GM21447 (cell line): ENCODE measurements at regions not wholly inside any gene's neighbourhood (a gene's known extent, or its start where the extent isn't known, plus 50 kb on each side); places are given as distances from the start of the nearest gene placed in this dataset.

Experiments
- ATAC-seq: cut with Tn5 transposase; IDR thresholded peaks from one replicate; pipeline ENCODE4 v1.9.1; 2021; ENCODE audit not compliant: unreplicated experiment

GRCh38 chr22:47598864-47599263, 836.4 kb downstream of the TBC1D22A start:
- no peak for ATAC-seq

- no peak for ATAC-seq
Measured at GRCh38 chr22:47597041-47597440, 834.6 kb downstream of the TBC1D22A start.

- ATAC-seq: no peak
Measured at GRCh38 chr22:47596176-47596690, 833.8 kb downstream of the TBC1D22A start.

DNA sequence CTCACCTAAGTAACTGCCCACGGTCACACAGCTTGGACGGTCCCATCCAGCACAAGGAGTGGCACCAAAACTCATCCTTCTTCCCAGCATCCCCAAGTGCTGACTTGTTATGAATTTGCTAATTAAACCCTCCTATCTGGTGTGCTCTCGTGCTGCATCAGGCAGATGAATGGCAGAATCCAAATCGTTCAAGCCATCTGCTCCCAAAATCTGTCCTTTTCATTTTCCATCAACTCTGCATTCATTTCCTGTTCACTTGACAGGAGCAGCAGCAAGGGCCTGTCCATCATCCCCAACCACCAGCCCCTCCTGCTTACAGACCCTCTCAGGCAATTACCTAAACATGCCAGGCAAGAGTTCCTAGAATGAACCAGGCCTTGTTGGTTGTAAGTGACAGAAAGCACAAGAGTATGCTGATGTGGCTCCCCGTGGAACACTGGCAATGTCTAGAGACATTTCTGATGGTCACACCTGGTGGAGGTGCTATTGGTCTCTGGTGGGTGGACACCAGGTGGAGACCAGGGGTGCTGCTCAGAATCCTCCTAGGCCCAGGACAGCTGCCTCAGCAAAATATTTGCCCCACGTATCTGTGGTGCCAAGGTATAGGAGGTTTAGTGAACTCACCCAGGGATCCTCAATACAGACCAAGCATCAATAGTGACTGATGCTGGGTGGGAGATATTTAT, 832.5 kb downstream of the TBC1D22A start:
- ATAC-seq: no peak

GRCh38 chr22:47593911-47594311, 831.5 kb downstream of the TBC1D22A start:
- no peak for ATAC-seq

DNA sequence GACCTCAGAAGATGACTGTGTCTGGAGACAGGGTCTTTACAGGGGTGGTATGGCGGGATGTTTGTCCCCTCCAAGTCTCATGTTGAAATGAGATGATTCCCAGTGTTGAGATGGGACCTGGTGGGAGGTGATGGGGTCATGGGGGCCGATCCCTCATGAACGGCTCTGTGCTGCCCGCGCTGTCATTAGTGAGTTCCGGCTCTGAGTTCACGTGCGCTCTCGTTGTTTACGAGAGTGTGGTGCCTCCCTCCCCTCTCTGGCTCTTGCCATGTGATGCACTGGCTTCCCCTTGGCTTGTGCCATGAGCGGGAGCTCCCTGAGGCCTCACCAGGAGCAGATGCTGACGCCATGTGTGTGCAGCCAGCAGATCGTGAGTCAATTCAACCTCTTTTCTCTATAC, 830.8 kb downstream of the TBC1D22A start:
- ATAC-seq: no peak

DNA sequence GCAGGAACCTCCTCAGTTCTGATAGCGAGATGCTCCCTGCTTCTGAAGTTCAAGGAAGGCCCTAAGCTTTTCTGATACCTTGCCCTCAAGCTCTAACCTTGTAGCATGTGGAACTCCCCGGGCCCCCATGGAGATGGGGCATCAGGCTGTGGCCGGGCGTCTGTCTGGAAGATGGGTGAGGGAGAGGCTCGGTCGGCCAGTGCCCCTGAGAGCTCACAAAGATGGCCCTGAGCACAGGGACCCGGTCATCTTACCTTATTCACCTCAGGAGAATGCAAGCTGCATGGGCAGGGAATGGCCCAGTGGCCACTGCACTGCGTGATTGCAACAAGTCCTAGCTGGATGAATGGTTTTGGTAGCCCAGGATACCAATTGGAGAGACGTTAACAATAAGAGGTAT, 830.3 kb downstream of the TBC1D22A start:
- no peak for ATAC-seq

- no peak for ATAC-seq
Measured at GRCh38 chr22:47591709-47592108, 829.3 kb downstream of the TBC1D22A start.

DNA sequence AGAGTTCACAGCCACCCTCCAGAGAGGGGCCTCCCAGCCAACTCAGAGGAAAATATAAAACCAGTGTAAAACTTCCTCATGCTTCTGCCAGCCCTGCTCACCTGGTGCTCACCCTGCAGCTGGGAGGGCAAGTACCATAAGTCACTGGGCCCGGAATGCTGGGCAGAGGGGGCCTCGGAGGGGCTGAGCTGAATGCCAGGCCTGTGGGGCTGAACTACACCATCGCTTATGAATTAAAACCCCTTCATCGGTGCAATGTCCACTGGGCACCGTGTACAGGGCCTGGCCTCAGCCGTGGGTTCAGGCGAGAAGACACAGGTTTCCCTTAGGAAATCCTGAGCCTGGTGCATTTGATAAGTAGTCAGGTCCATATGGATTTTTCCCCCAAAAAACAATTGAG, 828.6 kb downstream of the TBC1D22A start:
- ATAC-seq: no peak

- no peak for ATAC-seq
Measured at GRCh38 chr22:47589271-47590250, 827.1 kb downstream of the TBC1D22A start.

DNA sequence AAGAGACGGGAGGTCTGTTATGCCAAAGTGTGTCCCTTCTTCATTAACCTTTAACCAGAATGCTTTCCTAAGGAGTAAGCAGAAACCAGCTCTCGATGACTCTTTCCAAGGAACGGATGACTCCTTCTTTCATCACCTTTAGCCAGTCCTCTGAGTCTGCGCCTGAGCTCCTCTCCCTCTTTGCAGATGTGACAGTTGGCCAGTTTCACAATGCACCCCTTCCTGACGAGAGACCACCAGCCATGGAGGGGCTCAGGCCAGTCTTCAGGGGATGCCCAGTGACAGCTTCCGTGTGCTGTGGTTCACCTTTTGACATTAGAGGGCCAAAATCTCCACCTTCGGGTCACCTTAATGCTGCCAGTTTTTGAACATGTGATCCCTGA, 826.1 kb downstream of the TBC1D22A start:
- no peak for ATAC-seq

DNA sequence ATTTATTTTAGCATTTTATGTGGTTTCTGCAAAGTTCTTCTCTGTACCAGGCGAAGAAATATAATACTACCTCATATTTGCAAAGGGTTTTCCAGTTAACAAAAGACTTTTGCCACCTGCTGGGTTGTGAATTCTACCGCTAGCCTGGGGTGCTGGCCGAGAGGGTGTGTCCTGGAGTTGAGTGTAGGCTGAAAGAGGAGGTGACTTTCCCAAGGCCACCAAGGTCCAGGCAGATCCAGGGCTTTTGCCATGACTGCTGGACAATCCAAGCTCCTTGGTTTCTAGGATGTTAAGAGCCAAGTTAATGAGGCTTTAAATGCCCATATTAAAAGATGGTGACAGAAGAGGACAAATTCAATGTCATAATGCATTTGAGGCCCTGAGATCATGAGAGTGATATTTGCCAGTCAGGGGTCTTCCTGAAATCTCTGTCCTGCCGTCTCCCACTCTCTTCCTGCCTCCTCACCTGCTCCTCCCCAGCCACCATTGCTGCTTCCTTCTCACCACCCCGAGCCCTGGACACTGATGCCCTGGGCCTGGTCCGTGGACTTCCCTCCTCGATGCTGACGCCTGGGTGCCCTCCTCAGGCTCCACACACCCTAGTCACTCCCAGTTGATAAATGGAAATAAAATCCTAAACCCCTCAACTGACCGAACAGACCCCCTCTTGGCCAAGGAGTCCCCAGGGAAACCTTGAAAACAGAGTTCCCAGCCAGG, 825.6 kb downstream of the TBC1D22A start:
- ATAC-seq: no peak

- ATAC-seq: no peak
Measured at GRCh38 chr22:47587361-47587760, 824.9 kb downstream of the TBC1D22A start.

DNA sequence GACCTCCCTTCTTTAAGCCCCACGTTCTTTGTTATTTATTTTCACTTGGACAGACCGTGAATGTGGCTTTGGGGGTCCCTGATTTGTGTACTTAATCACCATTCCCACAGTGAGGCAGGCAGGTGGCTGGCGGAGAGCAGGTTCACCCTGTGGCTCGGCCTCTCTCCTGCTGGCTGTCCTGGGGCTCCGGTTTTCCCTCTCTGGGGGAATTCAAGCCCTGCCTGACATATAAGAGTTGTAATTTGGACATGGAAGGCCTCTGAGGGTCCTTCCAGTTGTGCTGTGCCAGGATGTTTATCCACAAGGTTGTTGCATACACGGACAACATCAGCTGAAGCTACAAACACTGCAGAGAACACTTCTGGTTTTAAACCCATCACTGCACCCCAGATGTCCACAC, 824.5 kb downstream of the TBC1D22A start:
- no peak for ATAC-seq

GRCh38 chr22:47586038-47586437, 823.6 kb downstream of the TBC1D22A start:
- ATAC-seq: no peak

GRCh38 chr22:47583959-47584562, 821.6 kb downstream of the TBC1D22A start:
- no peak for ATAC-seq

DNA sequence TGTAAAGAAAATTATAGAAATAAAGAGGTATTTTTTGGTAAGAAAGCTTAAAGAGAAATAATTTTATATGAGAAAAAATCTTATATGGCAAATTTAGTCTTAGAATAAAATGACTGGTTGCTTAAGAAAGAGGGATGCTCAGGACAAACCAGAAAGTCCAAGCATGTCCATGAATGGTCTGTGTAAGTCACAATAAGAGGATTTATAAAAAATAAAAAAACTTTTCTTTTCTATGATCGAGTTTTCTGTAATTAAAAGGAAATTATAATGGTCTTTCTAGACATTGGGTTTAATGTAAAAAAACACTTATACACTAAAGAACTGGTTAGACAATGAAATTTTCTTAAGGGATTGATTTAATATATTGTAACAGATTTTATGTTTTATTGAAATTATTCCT, 819.6 kb downstream of the TBC1D22A start:
- ATAC-seq: no peak

DNA sequence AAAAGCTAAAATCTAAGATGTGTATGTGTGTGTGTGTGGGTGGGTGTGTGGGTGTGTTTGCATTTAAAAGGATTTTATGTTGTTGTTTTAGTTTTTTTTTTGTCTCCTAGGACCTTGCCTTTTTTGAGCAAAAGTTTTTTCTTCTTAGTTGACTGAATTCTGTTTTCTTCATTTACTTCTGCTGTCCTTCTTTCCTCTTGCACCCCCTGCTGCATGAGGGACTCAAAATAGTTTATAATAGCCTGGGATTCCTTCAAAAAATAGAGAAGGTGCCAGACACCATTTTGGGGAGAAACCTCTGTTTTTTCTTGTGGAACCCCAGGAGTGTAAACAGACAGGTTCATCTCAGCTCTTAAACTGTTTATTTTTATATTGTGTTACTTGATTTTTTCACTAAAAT, 817.7 kb downstream of the TBC1D22A start:
- ATAC-seq: no peak

DNA sequence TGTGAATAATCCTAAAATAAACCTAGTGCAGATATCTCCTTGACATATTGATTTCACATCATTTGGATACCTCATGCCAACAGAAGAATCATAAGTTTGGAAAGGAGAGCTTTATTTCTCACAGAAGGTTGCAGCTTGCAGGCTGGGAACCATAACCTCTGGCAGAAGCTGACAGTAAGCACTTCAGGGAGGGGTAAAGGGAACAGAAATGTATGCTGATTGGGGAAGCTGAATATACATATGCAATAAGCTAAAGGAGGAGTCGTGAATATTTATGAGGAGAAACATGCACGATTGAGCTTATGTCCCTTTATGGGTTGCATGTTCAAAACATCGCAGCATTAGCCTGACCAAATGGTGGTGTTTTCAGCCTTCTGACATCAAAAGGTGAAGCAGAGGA, 814.5 kb downstream of the TBC1D22A start:
- no peak for ATAC-seq

DNA sequence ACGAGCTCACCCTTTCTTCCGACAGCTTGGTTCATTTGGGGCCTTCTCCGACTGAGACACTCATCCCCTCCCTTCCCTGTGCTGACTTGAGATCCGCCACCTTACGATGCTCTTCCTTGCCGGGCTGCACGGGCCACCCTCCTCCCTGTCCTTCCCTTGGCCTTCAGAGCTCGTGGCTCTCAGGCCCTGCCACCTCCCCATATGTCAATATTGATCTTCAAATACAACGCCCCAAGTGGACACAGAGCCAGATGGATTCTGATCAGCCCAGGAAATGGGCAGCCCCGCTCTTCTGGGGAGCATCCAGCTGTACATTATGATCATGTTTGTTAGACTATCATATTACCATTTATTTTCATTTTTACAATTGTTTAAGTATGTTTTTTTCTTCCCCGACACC, 812.8 kb downstream of the TBC1D22A start:
- no peak for ATAC-seq

DNA sequence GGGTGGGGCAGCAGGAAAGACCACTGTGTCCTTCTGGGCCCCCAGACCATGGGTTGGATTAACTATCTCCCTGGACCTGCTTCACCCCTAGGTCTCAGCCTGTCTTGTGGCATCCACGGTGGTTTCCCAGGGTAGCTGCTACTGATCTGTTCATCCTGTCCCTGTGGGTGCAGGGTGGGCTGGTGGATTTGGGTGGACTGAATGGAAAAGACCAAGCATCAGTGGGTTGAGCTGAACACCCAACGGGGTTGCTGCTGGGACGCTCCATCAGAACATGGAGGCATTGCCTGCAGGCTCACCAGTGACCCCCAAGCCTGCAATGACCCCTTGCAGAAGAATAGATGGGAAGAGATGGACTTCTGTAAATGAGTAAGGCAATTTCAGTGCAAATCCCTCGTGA, 812.1 kb downstream of the TBC1D22A start:
- no peak for ATAC-seq
